ENCODE measurements at regions not wholly inside any gene's neighbourhood (a gene's known extent, or its start where the extent isn't known, plus 50 kb on each side); places are given as distances from the start of the nearest gene placed in this dataset.
"Not testable (repeated sequence)": the region's sequence is repeated elsewhere in the genome, so short reads cannot be mapped to it uniquely, and the experiment has no call there.

- no peaks in the 10 kb centered on the region for H3K9me3 ChIP-seq
- TF ChIP-seq POLR2A (IDR thresholded peaks at IDR 0.05), result no peak
- no peak for TF ChIP-seq CTCF (IDR thresholded peaks at IDR 0.05 in 4 of 5, conservative IDR thresholded peaks at IDR 0.05 in 1 of 5)
- intact Hi-C loops (cut with DNase I; ENCODE audit: low total_unique reads), result no loop called here
- in situ Hi-C loops (cut with MboI; ENCODE audit: low sequenced_read_pairs in 4 of 4), result no loop called here
- H3K4me1 ChIP-seq, result no peaks in the 10 kb centered on the region
- ATAC-seq (no peak), DNase-seq (no peak)
- H3K4me3 ChIP-seq, result no peak overlapping the region
- no peaks in the 10 kb centered on the region for H3K36me3 ChIP-seq
- no peak overlapping the region for H3K27ac ChIP-seq
- no peaks in the 10 kb centered on the region for H3K27me3 ChIP-seq
Measured at GRCh38 chr5:2536632-2537377, 214.7 kb downstream of the IRX2 start.

- in situ Hi-C loops (cut with MboI; ENCODE audit: low sequenced_read_pairs in 4 of 4), result no loop called here
- no peak for ATAC-seq
- DNase-seq, result no peak
- H3K36me3 ChIP-seq, result no peaks in the 10 kb centered on the region
- H3K4me3 ChIP-seq, result no peak overlapping the region
- H3K27me3 ChIP-seq, result no peaks in the 10 kb centered on the region
- intact Hi-C loops (cut with DNase I; ENCODE audit: low total_unique reads), result no loop called here
- no peaks in the 10 kb centered on the region for H3K4me1 ChIP-seq
- H3K27ac ChIP-seq, result no peak overlapping the region
- no peak for TF ChIP-seq CTCF (IDR thresholded peaks at IDR 0.05 in 4 of 5, conservative IDR thresholded peaks at IDR 0.05 in 1 of 5)
- no peak for TF ChIP-seq POLR2A (IDR thresholded peaks at IDR 0.05)
- no peaks in the 10 kb centered on the region for H3K9me3 ChIP-seq
Measured at GRCh38 chr5:2534970-2535369, 216.5 kb downstream of the IRX2 start.

GRCh38 chr5:2534251-2534650 is 217.2 kb downstream of the IRX2 start:
- Histone ChIP-seq H3K4me1 (no peaks in the 10 kb centered on the region), H3K27ac (no peak overlapping the region), H3K4me3 (no peak overlapping the region), H3K9me3 (no peaks in the 10 kb centered on the region), H3K36me3 (no peaks in the 10 kb centered on the region), H3K27me3 (no peaks in the 10 kb centered on the region)
- DNase-seq (no peak), ATAC-seq (no peak)
- TF ChIP-seq CTCF (IDR thresholded peaks at IDR 0.05 in 4 of 5, conservative IDR thresholded peaks at IDR 0.05 in 1 of 5), result no peak
- no peak for TF ChIP-seq POLR2A (IDR thresholded peaks at IDR 0.05)
- in situ Hi-C loops (cut with MboI; ENCODE audit: low sequenced_read_pairs in 4 of 4) (no loop called here), intact Hi-C loops (cut with DNase I; ENCODE audit: low total_unique reads) (no loop called here)

- ATAC-seq; intact Hi-C loops (cut with DNase I; ENCODE audit: low total_unique reads); H3K9me3 ChIP-seq; H3K27me3 ChIP-seq; H3K4me3 ChIP-seq; in situ Hi-C loops (cut with MboI; ENCODE audit: low sequenced_read_pairs in 4 of 4); H3K27ac ChIP-seq; H3K4me1 ChIP-seq; DNase-seq; H3K36me3 ChIP-seq: not testable (repeated sequence)
Measured at GRCh38 chr5:2533848-2534247, 217.6 kb downstream of the IRX2 start.

GRCh38 chr5:2532809-2533208 is 218.7 kb downstream of the IRX2 start:
- no peak for DNase-seq

More at GRCh38 chr5:2532809-2533208, 218.7 kb downstream of the IRX2 start:
- intact Hi-C loops (cut with DNase I; ENCODE audit: low total_unique reads) (no loop called here), in situ Hi-C loops (cut with MboI; ENCODE audit: low sequenced_read_pairs in 4 of 4) (no loop called here)
- Histone ChIP-seq H3K36me3 (no peaks in the 10 kb centered on the region), H3K27ac (no peak overlapping the region), H3K4me1 (no peaks in the 10 kb centered on the region), H3K4me3 (no peak overlapping the region), H3K27me3 (no peaks in the 10 kb centered on the region), H3K9me3 (no peaks in the 10 kb centered on the region)
- TF ChIP-seq CTCF (IDR thresholded peaks at IDR 0.05 in 4 of 5, conservative IDR thresholded peaks at IDR 0.05 in 1 of 5) (no peak), POLR2A (IDR thresholded peaks at IDR 0.05) (no peak)
- ATAC-seq, result no peak
